Endothelial cell (in vitro differentiated cells): ENCODE measurements at regions not wholly inside any gene's neighbourhood (a gene's known extent, or its start where the extent isn't known, plus 50 kb on each side); places are given as distances from the start of the nearest gene placed in this dataset.

ENCODE experiments used
- DNase-seq: peaks from one replicate; pipeline ENCODE4 v3.0.0; 2021; ENCODE audit warnings: low spot score
- H3K27ac Mint-ChIP-seq: one replicate; pipeline ENCODE4 v1.8.0; 2021; ENCODE audit warnings: mixed read lengths, inconsistent platforms; ENCODE audit not compliant: unreplicated experiment
- H3K27me3 Mint-ChIP-seq: one replicate; pipeline ENCODE4 v1.8.0; 2021; ENCODE audit warnings: mild to moderate bottlenecking, moderate library complexity, mixed read lengths, inconsistent platforms; ENCODE audit not compliant: unreplicated experiment
- H3K36me3 Mint-ChIP-seq: one replicate; pipeline ENCODE4 v1.8.0; 2021; ENCODE audit warnings: mild to moderate bottlenecking, low read depth, mixed read lengths, inconsistent platforms; ENCODE audit not compliant: unreplicated experiment
- H3K4me1 Mint-ChIP-seq: one replicate; pipeline ENCODE4 v1.8.0; 2021; ENCODE audit warnings: mild to moderate bottlenecking, mixed read lengths, inconsistent platforms; ENCODE audit not compliant: unreplicated experiment
- H3K4me3 Mint-ChIP-seq: one replicate; pipeline ENCODE4 v1.8.0; 2021; ENCODE audit warnings: mild to moderate bottlenecking, mixed read lengths, inconsistent platforms; ENCODE audit not compliant: unreplicated experiment
- H3K9me3 Mint-ChIP-seq: one replicate; pipeline ENCODE4 v1.8.0; 2021; ENCODE audit warnings: mixed read lengths, inconsistent platforms; ENCODE audit not compliant: unreplicated experiment
- CTCF ChIP-seq: fragments of 200-600 bp; sonication (generic); IDR thresholded peaks from one replicate; pipeline ENCODE4 v1.5.0; 2021; ENCODE audit warnings: antibody characterized with exemption; ENCODE audit not compliant: unreplicated experiment

- no peak for DNase-seq
- Mint-ChIP-seq H3K9me3 (no peaks in the 10 kb centered on the region), H3K4me3 (no peak overlapping the region), H3K27ac (no peak overlapping the region), H3K4me1 (no peaks in the 10 kb centered on the region), H3K27me3 (peaks cover 4% of the 10 kb centered on the region), H3K36me3 (no peaks in the 10 kb centered on the region)
- no peak for TF ChIP-seq CTCF
Observed at GRCh38 chr13:34350671-34351070, 532.7 kb downstream of the RFC3 start.

GRCh38 chr13:34351134-34351533 is 533.2 kb downstream of the RFC3 start:
- Mint-ChIP-seq H3K9me3 (no peaks in the 10 kb centered on the region), H3K4me1 (no peaks in the 10 kb centered on the region), H3K27me3 (peaks cover 4% of the 10 kb centered on the region), H3K27ac (no peak overlapping the region), H3K4me3 (no peak overlapping the region), H3K36me3 (no peaks in the 10 kb centered on the region)
- no peak for TF ChIP-seq CTCF
- no peak for DNase-seq

- TF ChIP-seq CTCF, result no peak
- no peaks in the 10 kb centered on the region for H3K9me3 Mint-ChIP-seq
- no peak for DNase-seq
- no peak overlapping the region for H3K4me3 Mint-ChIP-seq
- H3K4me1 Mint-ChIP-seq, result no peaks in the 10 kb centered on the region
- H3K36me3 Mint-ChIP-seq, result no peaks in the 10 kb centered on the region
- H3K27me3 Mint-ChIP-seq, result peaks cover 5% of the 10 kb centered on the region
- H3K27ac Mint-ChIP-seq, result no peak overlapping the region
Observed at GRCh38 chr13:34352958-34353357, 535.0 kb downstream of the RFC3 start.

- Mint-ChIP-seq H3K9me3 (no peaks in the 10 kb centered on the region), H3K27me3 (peaks cover 1% of the 10 kb centered on the region), H3K27ac (no peak overlapping the region), H3K4me3 (no peak overlapping the region), H3K4me1 (no peaks in the 10 kb centered on the region), H3K36me3 (no peaks in the 10 kb centered on the region)
- no peak for DNase-seq
- TF ChIP-seq CTCF, result no peak
Observed at GRCh38 chr13:34356686-34357434, 538.9 kb downstream of the RFC3 start.

- H3K36me3 Mint-ChIP-seq, result no peaks in the 10 kb centered on the region
- H3K4me1 Mint-ChIP-seq, result no peaks in the 10 kb centered on the region
- TF ChIP-seq CTCF, result no peak
- H3K27me3 Mint-ChIP-seq, result peaks cover 1% of the 10 kb centered on the region
- H3K4me3 Mint-ChIP-seq, result no peak overlapping the region
- no peak overlapping the region for H3K27ac Mint-ChIP-seq
- H3K9me3 Mint-ChIP-seq, result no peaks in the 10 kb centered on the region
- no peak for DNase-seq
Observed at GRCh38 chr13:34357435-34358232, 539.7 kb downstream of the RFC3 start.
